Caco-2 (cell line): ENCODE measurements at regions not wholly inside any gene's neighbourhood (a gene's known extent, or its start where the extent isn't known, plus 50 kb on each side); places are given as distances from the start of the nearest gene placed in this dataset.

Experiments
- BruUV-seq: library from RNA; stranded (reverse); fragments of 400-500 nt; replicated peaks from 2 replicates; lab custom pipeline; 2021; lab: Mats Ljungman, UMichigan
- CTCF ChIA-PET: fragments of 300-600 bp; sonication (Branson Sonifier 250); formaldehyde crosslinking; loops from one replicate; lab custom pipeline; 2022; ENCODE audit warnings: antibody characterized with exemption; lab: Charles Lee
- POLR2A ChIA-PET: fragments of 300-600 bp; sonication (Branson Sonifier 250); formaldehyde crosslinking; loops from one replicate; lab custom pipeline; 2022; ENCODE audit warnings: antibody characterized with exemption; lab: Charles Lee
- DNase-seq, 2 experiments: peaks; one replicate each; pipeline versions ENCODE4 v3.0.0 to v3.0.0-alpha.2; 2020 to 2022
- H3K27me3 ChIP-seq: replicated peaks from 2 replicates; pipeline ENCODE4 v1.6.0; 2011; ENCODE audit warnings: low read length; ENCODE audit not compliant: control insufficient read depth, insufficient read depth
- H3K36me3 ChIP-seq: 2 replicates; pipeline ENCODE4 v1.5.1; 2011; ENCODE audit warnings: low read length; ENCODE audit not compliant: control insufficient read depth, insufficient read depth
- H3K4me1 ChIP-seq: fragments of 250-450 bp; sonication (Bioruptor Pico); 2 replicates; pipeline ENCODE4 v1.5.1; 2020; ENCODE audit warnings: mild to moderate bottlenecking
- H3K4me3 ChIP-seq: 2 replicates; pipeline ENCODE4 v1.5.1; 2011; ENCODE audit warnings: low read depth, mild to moderate bottlenecking, control low read depth, low read length
- H3K9me3 ChIP-seq: fragments of 250-450 bp; sonication (Bioruptor Pico); 2 replicates; pipeline ENCODE4 v1.5.1; 2020; ENCODE audit warnings: mild to moderate bottlenecking, moderate library complexity
- H3K27ac Mint-ChIP-seq: one replicate; pipeline ENCODE4 v1.8.0; 2022; ENCODE audit warnings: mixed read lengths; ENCODE audit not compliant: unreplicated experiment
- H3K27me3 Mint-ChIP-seq: one replicate; pipeline ENCODE4 v1.8.0; 2022; ENCODE audit warnings: mixed read lengths; ENCODE audit not compliant: insufficient read depth, unreplicated experiment
- H3K36me3 Mint-ChIP-seq: one replicate; pipeline ENCODE4 v1.8.0; 2022; ENCODE audit warnings: mild to moderate bottlenecking, mixed read lengths; ENCODE audit not compliant: insufficient read depth, unreplicated experiment
- H3K4me1 Mint-ChIP-seq: one replicate; pipeline ENCODE4 v1.8.0; 2022; ENCODE audit warnings: low read depth, mixed read lengths; ENCODE audit not compliant: unreplicated experiment
- H3K4me3 Mint-ChIP-seq: one replicate; pipeline ENCODE4 v1.8.0; 2022; ENCODE audit warnings: mild to moderate bottlenecking, moderate library complexity, mixed read lengths; ENCODE audit not compliant: unreplicated experiment
- H3K9me3 Mint-ChIP-seq: one replicate; pipeline ENCODE4 v1.8.0; 2022; ENCODE audit warnings: mixed read lengths; ENCODE audit not compliant: unreplicated experiment
- intact Hi-C: fragments of 100-400 bp; cut with micrococcal nuclease; formaldehyde crosslinking; loops from one replicate; pipeline ENCODE4 v1.10.0; 2022; ENCODE audit not compliant: unreplicated experiment
- TF ChIP-seq, protein P1 (sequence below), 2 experiments: fragments of 200-600 bp in 1 of 2; IDR thresholded peaks; 1 replicate in 1 of 2; 2 replicates in 1 of 2; pipeline versions ENCODE4 v1.5.1 to v1.8.0; 2011 to 2022; ENCODE audit warnings: antibody characterized with exemption in 1 of 2, control low read depth in 1 of 2, inconsistent platforms in 1 of 2, low read depth in 1 of 2, low read length in 1 of 2, mild to moderate bottlenecking in 1 of 2, moderate library complexity in 1 of 2; ENCODE audit not compliant: insufficient read depth in 1 of 2, severe bottlenecking in 1 of 2, unreplicated experiment in 1 of 2

DNA sequence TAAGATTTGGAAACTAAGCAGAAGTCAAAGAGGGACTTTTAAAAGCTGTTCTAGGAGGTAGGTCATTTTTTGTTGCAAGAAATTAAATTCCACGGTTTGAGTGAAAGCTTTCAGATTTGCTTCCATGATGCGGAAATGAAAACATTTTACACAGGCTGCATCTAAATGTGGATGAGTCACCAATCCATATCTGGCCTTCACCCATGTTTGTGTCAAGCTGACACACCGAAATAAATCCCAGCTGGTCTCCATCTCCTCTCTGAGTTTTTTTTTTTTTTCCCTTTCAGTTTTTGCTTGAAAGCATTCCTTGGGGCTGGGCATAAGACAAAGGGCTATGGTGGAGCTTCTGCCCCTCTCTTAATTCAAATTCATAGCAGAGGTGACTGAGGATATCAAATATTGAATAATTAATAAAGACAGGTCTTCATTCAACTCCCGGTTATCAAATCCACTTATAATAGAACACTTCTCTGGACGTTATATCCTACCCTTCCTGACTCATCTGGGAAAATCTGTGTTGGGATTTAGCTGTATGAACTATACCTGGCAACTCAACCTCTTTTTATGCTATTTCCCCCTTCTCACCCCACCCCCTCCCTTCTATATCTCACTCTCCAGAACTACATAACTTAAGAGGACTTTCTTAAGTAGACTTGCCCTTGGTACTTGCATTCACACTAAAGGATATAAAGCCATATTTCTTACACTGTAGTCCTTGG, 558.3 kb upstream of the GCFC2 start:
- CTCF ChIA-PET = no interaction called here

DNA sequence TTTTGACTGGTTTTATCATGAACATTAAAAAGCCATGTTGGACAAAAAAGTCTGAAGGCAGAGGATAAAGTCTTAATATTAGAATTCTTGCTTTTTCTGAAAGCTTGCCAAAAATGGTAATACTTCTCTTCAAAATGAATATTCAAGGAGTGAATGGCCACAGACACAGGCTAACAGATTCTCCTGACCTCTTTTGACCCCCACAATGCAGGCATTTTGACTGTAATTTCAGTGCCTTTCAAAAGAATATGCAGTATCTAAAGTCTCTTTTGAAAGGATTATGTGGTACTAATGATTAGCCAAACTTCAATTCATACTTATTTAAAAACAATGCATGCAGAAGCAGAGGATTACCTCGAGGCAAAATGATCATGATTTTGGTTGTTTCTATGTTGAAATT, 557.8 kb upstream of the GCFC2 start:
- no TSS peak for BruUV-seq
- H3K4me1 Mint-ChIP-seq = peaks cover 10% of the 10 kb centered on the region
- Histone ChIP-seq H3K36me3 (no peaks in the 10 kb centered on the region), H3K4me1 (peaks cover 9% of the 10 kb centered on the region), H3K9me3 (no peaks in the 10 kb centered on the region), H3K4me3 (no peak overlapping the region), H3K27me3 (no peaks in the 10 kb centered on the region)
- H3K4me3 Mint-ChIP-seq = no peak overlapping the region
- intact Hi-C loops = loop anchor here (10.0 kb wide), 1 partner anchor 484 kb away; no protein-coding TSS in a partner anchor
- ChIA-PET CTCF (no interaction called here), POLR2A (no interaction called here)
- no peak for DNase-seq
- TF ChIP-seq, protein P1, sequence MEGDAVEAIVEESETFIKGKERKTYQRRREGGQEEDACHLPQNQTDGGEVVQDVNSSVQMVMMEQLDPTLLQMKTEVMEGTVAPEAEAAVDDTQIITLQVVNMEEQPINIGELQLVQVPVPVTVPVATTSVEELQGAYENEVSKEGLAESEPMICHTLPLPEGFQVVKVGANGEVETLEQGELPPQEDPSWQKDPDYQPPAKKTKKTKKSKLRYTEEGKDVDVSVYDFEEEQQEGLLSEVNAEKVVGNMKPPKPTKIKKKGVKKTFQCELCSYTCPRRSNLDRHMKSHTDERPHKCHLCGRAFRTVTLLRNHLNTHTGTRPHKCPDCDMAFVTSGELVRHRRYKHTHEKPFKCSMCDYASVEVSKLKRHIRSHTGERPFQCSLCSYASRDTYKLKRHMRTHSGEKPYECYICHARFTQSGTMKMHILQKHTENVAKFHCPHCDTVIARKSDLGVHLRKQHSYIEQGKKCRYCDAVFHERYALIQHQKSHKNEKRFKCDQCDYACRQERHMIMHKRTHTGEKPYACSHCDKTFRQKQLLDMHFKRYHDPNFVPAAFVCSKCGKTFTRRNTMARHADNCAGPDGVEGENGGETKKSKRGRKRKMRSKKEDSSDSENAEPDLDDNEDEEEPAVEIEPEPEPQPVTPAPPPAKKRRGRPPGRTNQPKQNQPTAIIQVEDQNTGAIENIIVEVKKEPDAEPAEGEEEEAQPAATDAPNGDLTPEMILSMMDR (IDR thresholded peaks at IDR 0.05; ENCODE audit: insufficient read depth in 1 of 2, low read depth in 1 of 2, low read length in 1 of 2, severe bottlenecking in 1 of 2, unreplicated experiment in 1 of 2) = no peak
- H3K9me3 Mint-ChIP-seq = peaks cover 6% of the 10 kb centered on the region
- no peaks in the 10 kb centered on the region for H3K27me3 Mint-ChIP-seq
- no peaks in the 10 kb centered on the region for H3K36me3 Mint-ChIP-seq
- no peak overlapping the region for H3K27ac Mint-ChIP-seq

More for the DNA sequence above, 558.3 kb upstream of the GCFC2 start:
- intact Hi-C loops = loop anchor here (10.0 kb wide), 1 partner anchor 484 kb away; no protein-coding TSS in a partner anchor
- Mint-ChIP-seq H3K4me3 (no peak overlapping the region), H3K27me3 (no peaks in the 10 kb centered on the region), H3K36me3 (no peaks in the 10 kb centered on the region), H3K4me1 (peaks cover 10% of the 10 kb centered on the region), H3K9me3 (peaks cover 6% of the 10 kb centered on the region), H3K27ac (no peak overlapping the region)
- POLR2A ChIA-PET = no interaction called here
- Histone ChIP-seq H3K4me3 (no peak overlapping the region), H3K9me3 (no peaks in the 10 kb centered on the region), H3K27me3 (no peaks in the 10 kb centered on the region), H3K36me3 (no peaks in the 10 kb centered on the region), H3K4me1 (peaks cover 9% of the 10 kb centered on the region)
- TF ChIP-seq, protein P1 (IDR thresholded peaks at IDR 0.05; ENCODE audit: insufficient read depth in 1 of 2, low read depth in 1 of 2, low read length in 1 of 2, severe bottlenecking in 1 of 2, unreplicated experiment in 1 of 2) = no peak
- no peak for DNase-seq
- BruUV-seq = no TSS peak

DNA sequence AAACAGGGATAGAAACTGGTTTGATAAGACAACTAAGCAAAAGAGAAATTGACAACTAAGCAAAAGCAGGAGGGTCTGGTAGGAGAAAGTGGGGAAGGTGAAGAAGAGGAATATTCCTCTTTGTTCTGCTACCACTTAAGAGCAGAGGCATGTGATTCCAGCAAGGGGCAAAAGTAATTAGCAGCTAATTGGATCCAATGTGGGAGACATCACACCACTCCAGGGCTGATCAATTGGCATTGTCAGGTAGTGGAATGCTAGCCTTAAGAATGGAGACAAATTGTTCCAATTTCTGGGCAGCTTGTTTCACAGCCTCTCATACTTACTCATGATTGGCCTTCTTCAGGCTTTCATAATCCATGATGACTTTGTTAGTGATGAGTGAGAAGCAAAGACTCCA, 547.1 kb upstream of the GCFC2 start:
- Histone ChIP-seq H3K36me3 (no peaks in the 10 kb centered on the region), H3K9me3 (no peaks in the 10 kb centered on the region), H3K4me3 (no peak overlapping the region), H3K4me1 (peaks cover 5% of the 10 kb centered on the region; the same call in 1 of the 2 replicates), H3K27me3 (no peaks in the 10 kb centered on the region)
- no peaks in the 10 kb centered on the region for H3K4me1 Mint-ChIP-seq
- H3K27me3 Mint-ChIP-seq = no peaks in the 10 kb centered on the region
- DNase-seq = no peak
- no peak overlapping the region for H3K27ac Mint-ChIP-seq
- no peaks in the 10 kb centered on the region for H3K36me3 Mint-ChIP-seq
- intact Hi-C loops = no loop called here
- no peaks in the 10 kb centered on the region for H3K9me3 Mint-ChIP-seq
- no TSS peak for BruUV-seq
- ChIA-PET CTCF (no interaction called here), POLR2A (no interaction called here)
- H3K4me3 Mint-ChIP-seq = no peak overlapping the region
- TF ChIP-seq, protein P1 (IDR thresholded peaks at IDR 0.05; ENCODE audit: insufficient read depth in 1 of 2, low read depth in 1 of 2, low read length in 1 of 2, severe bottlenecking in 1 of 2, unreplicated experiment in 1 of 2) = no peak
